GM21515 (cell line): ENCODE measurements at regions not wholly inside any gene's neighbourhood (a gene's known extent, or its start where the extent isn't known, plus 50 kb on each side); places are given as distances from the start of the nearest gene placed in this dataset.
"Not testable (repeated sequence)": the region's sequence is repeated elsewhere in the genome, so short reads cannot be mapped to it uniquely, and the experiment has no call there.

Experiments used
- ATAC-seq: cut with Tn5 transposase; IDR thresholded peaks from one replicate; pipeline ENCODE4 v1.9.1; 2021; ENCODE audit not compliant: unreplicated experiment

DNA sequence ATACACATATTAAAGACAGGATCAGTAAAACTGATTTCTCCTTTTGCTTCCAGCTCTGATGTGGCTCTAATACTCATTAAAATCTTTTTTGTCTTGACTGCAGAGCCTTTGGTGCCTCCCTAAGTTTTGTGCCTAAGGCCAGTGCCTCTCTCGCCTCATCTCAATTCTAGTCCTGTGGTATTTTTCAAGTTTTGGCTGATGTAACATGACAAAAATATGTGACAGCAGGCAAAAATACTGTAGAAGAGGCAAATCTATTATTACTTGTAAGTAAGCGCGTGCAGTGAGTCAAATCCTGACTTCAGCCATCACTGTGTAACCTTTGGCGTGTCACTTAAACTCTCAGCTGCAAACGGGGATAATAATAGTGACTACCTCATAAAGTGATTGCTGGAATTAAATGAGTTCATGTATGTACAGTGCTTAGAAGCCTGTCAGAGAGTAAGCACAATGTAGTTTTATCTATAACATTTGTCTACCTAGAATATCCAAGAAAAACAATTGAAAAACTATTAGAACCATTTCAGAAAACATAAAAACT is 74.0 kb downstream of the MAB21L3 start:
- ATAC-seq = no peak

DNA sequence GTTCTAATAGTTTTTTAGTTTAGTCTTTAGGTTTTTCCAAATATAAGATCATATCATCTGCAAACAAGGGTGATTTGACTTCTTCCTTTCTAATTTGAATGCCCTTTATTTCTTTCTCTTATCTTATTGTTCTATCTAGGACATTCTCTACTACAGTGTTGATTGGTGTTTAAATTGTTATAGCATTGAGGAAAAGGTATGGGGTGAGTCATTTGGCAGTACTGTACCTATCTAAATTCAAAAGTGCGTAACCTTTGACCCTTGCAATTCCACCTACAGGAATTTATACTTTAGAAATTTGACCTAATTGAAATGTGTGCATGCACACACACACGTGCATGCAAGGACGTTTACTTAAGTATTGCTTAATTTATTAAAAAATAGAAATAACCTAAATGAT is 78.3 kb downstream of the MAB21L3 start:
- ATAC-seq = no peak

DNA sequence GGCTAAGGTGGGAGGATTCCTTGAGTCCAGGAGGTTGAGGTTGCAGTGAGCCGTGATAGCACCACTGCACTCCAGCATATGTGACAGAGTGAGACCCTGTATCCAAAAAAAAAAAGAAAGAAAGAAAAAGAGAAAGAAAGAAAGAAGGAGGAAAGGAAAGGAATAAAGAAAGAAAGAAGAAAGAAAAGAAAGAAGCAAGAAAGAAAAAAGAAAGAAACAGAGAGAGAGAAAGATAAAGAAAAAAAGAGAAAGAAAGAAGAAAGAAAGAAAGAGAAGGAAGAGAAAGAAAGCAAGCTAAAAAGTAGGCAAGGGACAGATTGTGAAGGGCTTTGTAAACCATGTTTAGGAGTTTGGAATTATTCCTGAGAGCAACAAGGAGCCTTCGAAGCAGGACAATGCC is 80.1 kb downstream of the MAB21L3 start:
- no peak for ATAC-seq

DNA sequence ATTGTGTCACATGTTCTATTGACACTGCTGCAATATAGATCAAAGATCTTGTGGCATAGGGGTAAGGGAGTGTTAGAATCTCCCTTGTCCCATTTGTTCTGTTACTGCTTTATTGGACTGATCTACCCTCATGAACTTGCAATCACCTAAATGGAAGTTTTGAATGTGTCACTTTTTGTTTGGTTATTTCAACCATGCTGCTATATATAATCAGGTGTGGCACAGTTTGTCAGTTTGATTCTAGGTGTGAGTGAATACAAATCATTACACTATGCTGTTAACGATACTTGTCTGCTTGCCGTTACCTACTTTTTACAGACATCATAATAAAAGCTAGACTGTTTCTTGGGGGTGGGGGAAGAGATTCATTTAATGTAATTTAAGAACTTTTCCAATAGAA is 82.6 kb downstream of the MAB21L3 start:
- no peak for ATAC-seq

DNA sequence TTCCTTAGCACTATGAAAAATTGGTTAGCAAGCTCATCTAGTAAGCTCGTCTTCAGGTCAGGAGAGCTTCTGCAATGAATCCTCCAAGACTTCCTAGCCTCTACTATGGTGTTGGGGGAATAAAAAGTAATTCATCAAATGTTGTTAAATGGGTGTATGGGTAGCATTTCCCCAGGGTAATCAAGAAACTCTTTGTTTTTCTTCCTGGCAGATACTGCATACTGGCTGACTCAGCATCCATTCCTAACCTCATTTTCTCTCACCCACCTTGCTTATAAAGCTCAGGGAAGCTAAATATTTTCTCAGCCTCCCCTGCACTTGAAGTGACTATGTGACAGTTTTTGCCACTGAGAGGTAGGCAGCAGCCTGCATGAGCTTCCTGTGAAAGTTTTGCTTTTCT is 83.4 kb downstream of the MAB21L3 start:
- no peak for ATAC-seq

DNA sequence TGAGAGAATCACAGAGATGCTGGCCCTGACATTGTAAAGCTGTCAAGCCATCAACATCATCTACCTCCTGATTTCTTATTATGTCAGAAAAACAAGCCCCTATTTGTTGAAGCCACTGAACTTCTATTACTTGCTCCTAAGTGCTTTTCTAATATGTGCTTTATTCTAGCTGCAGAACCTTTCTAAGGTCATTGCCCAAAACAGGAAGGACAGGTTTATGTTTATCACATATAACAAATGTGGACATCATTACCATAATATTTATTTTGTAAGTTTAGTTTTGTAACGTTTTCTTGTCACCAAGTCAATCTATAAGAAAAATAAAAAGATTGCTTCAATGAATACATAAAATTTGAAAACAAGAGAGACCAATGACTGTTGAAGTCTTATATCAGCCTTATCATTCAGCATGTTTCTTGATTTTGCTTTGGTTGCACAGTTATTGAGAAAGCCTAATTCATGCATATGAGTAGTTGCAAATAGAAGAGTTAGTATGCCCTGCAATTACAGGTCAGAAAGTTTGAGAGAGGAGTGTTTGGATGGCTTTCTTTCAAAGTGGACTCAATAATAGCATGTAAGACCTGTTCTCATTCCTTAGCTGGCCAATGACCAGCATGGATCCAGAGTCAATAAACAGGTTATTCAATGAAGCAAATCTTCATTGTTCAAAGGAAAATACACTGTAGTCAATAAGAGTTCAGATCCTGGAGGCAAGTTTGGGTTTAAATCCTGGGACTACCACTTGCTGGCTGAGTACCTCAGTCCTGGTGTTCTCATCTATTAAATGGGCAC is 84.1 kb downstream of the MAB21L3 start:
- no peak for ATAC-seq

DNA sequence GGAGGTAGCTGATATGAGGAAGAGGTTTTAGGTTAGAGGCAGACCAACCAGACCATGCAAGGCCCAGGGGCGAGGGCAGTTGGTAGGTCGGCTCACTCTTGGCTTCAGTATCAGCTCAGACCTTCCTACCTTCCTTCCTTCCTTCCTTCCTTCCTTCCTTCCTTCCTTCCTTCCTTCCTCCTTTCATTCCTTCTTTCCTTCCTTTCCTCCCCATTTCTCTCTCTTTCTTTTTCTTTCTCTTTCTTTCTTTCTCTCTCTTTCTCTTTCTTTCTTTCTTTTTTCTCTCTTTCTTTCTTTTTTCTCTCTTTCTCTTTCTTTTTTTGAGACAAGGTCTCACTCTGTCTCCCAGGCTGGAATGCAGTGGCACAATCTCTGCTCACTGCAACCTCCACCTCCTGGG is 89.1 kb downstream of the MAB21L3 start:
- ATAC-seq = not testable (repeated sequence)

DNA sequence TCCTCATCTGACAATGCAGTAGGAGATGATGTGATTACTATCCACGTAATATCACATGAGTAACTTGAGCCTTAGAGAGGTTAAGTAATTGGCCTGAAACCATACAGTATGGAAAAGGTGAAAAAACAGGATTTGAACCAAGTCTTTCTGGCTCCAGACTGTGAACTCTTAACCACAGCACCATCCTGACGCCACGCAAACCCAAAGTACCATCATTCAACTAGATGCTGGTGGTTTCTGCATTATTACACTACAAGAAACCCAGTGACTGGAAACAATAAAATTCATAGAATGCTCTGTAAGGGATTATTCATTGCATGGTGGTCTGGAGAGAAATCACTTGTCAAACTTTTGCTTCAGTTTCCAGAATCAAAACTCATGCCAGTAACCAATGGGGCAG is 90.7 kb downstream of the MAB21L3 start:
- no peak for ATAC-seq

DNA sequence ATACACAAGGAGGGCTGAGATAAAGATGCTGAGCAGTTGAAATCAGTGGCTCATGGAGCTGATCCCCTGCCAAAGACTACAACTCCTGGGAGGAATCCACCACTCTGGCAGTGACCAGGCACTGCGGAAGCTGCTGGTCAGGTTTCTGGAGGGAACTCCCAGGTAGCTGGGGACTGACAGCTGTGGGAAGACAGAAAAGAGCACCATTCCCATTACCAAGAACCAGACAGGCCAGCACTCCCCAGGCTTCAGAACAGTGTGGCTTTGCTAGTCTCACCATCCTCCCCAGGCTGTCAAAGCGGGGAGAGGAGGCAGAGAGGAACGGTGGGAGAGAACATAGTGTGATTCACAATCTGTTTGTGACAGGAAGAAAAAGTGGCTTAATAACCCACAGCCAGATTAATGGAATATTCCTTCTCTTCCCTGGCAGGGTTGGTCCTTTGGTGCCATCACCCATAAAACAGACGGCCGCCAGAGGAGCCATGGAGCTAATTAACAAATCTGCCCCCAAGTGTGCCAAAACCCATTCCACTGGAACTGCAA is 92.1 kb downstream of the MAB21L3 start:
- ATAC-seq = no peak

DNA sequence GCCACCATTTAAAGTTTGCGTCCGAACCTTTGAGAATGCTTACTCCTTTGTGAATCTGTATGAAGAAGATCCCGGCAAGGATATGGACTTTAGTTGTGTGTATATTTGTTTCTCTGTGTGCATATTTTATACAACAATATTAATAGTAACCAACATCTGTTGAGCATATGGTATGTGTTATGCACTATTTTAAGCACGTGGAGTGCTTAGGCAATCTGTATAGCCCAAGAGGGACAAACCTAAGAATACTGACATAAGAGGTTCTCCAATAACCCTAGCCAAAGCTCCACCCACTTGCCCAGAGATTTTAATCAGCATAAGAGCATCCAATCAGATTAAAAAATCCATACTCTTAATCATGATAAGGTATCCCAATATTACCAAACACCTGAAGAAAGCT is 92.7 kb downstream of the MAB21L3 start:
- ATAC-seq = no peak

DNA sequence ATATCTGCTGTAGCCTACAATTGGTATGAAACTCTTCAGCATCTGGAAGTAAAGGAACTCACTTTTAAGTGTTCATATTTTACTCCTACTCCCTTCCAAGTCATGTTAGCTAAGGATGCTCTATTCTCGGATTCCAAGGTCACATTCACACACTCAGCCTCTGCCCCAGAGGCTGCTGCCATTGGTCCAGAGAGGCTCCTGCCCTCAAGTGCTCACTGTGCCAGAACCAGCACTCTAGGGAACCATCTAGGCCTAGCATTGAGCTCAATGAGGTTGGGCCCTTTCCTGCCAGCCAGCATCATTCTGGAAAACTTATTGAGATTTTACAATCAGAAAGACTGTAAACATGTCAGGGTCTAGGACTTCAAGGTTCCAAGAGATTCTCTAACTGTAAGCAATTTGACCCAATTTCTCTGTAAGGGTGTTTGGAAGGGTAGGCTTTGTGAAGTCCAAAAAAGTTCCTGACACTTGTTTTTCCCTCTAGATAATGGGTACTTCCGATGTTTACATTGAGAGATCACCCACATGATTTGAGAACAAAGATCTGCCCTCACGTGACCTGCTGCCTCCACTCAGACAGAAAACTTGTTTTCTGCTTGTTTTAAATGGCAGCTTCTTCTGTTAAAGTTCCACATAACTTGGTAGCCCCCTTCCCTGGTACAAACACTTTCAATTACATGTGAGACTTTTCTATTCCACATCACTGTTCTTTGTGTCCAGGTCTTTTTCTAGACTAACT is 94.9 kb downstream of the MAB21L3 start:
- no peak for ATAC-seq

DNA sequence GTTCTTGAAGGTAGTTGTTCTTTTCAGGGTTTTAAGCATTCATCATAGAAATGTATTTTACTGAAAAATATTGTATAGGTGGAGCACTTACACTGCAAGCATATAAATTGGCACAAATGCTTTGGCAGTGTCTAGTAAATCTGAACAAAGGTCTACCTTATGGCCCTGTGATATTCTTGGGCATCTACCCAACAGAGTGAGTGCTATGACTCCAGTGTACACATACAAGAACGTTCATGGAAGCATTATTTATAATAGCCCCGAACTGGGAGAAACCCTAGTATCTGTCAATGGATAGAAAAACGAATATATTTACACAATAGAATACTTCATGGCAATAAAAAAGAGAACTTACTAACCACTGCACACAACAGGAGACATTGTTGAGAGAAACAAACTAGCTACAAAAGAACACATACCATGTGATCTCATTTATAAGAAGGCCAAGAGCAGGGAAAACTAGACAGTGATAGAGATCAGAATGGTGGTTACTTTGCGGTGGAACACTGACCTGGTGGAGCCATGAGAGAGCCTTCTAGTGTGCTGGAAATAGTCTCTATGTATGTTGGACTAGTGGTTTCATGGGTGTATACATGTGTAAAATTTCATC is 96.0 kb downstream of the MAB21L3 start:
- ATAC-seq = no peak

DNA sequence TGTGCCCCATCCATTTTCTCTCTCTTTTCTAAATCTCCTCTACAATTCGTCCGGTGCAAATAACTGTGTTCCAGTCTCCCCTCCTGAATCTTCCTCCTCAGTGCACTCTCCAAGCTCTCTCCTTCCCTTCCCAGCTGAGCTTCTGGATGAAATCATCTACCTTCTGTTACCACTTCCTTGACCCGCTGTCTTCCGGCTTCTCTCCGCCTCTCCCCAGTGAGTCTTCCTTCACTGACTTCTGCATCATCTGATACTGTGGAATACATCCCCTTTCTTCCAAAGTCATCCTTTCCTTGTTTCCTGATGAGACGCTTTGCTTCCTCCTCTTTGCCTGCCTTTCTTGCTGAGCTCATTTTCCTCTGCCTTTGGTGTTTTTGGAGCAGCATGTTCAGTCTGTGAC is 96.9 kb downstream of the MAB21L3 start:
- no peak for ATAC-seq

DNA sequence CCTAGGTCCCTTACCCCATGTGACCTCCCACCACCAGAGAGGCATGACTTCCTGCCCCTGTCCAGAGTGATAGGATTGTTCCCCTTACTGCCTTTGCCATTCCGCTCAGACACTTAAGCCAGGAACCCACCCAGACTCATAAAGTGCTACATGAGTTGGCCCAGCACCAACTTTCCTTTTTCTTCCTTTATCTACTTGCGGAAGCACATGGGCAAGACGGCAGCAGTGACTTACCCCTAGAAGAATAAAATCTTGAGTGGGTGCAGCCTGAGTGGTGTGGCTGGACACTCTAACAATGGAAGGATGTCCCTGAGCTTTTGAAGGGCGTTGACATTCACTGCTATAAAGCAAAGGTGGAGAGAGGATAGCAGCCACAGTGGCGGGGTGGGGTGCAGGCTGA is 100.1 kb downstream of the MAB21L3 start:
- ATAC-seq = no peak

DNA sequence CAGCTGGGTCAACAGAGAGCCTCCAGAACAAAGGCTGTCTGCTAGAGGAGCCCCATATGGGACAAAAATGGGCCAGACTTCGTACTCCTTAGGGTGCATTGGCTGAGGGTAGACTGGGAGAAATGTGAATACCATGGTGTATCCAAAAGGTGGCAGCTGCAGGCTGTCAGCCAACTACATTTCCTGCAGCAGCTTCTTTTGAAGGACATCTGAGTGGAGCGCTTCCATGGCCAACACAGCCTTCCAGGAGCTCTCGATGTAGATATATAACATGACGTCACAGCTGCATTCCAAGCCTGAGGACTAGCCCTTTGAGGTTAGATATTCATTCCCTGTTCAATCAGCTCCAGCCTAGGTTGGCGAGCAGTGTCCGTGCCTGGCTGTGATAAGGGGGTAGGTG is 107.7 kb downstream of the MAB21L3 start:
- no peak for ATAC-seq

DNA sequence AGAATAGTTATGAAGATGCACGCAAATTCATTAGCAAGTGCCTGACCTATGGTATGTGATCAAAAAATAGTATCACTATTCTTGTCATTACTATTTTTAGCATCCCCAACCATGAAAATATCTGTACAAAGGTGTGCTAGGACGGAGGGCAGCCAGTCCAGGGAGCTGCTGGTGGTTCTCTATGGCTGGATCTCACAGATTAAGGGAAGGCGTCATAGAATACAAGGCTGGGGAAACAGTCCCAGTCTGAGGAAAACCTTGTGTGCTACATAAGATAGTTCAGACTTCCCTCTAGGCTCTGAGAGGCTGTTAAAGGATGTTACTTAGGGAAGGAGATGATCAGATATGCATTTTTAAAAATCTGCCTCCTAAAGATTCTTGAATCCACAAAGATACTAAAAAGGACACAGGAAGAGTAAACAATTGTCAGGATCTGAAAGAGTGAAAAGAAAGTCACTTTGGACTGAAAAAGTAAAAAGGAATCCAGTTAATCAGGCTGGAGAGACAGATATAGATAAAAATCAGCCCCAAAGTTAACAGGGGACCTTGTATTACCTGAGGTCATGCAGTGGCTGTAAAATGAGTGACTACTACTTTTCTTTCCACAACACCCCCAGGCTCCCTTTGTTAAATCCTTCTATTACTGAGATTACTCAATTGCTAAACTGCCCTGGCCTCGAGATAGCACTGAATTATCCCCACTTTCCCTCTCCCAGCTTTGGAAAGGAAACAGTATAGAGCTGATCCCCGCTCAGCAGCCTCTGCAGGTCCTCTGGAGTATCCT is 108.6 kb downstream of the MAB21L3 start:
- no peak for ATAC-seq

DNA sequence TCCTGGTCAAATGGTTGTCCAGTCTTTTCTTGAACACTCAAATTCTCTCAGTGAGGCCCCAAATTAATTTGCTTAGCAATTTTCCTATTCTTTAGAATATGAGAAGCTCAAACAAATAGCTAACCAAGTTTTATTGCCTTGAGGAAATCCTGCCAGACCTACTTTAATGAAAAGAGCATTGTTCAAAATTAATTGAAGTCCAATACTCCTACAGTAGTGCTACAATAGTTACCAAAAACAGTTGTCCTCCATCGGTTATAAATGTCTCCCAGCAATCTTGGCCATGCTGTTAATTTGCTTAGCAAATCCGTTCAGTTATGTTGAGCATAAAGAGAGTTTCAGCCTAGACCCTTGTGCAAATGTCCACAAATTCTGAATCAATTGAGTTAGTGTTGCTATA is 112.9 kb downstream of the MAB21L3 start:
- ATAC-seq = no peak

DNA sequence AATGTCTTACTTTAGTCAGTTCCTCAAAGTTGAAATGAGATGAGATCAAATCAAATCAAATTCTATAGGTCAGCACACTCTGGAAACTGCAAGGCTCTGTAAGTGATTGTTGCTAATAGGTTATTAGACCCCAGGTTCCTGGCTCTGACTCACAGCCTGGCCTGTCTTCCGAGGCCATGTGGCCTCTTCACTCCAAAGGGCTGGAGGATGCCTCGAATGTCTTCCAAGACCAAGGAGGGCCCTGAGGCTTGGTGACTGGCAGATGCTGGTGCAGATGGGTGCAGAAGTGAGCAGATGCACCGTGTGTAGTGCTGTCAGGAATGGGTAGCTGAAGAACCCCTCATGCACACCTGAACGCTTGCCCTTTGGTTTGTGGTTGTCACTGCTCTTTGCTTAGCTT is 113.4 kb downstream of the MAB21L3 start:
- no peak for ATAC-seq

DNA sequence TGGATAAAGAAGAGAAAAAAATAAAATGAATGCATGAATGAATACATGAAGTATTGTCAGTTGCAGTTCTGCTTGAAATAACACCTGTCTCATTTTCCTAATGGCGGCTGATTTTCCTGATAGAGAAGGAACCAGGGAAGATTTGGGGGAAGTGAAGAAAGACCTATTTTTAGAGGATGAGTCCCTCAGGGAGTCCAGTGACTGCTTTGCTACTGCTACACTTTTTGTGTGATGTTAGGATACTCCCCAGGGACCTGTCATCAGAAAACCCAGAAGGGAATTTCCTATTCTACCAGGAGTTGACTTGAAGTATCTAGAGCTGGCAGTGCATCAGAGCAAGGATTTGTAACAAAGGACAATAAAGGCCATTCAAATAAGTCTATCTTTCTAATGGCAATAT is 114.8 kb downstream of the MAB21L3 start:
- ATAC-seq = no peak

DNA sequence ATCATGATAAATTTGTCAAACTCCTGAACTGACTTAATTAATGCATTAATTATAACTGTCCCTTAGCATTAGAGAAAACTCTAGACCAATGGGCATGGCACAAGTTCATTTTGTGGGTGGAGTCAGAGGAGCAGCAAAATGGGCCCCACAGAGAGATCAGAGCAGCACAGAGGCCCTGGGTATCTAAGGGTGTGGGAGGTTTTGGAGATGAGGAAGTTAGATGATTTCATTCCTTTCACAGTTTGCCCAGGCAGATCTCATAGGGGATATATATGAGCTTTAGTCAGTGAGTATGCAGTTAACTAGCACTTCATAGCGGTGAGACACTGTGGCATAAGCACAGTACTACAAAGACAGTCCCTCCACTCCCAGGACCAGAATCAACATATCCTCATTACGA is 117.3 kb downstream of the MAB21L3 start:
- no peak for ATAC-seq

DNA sequence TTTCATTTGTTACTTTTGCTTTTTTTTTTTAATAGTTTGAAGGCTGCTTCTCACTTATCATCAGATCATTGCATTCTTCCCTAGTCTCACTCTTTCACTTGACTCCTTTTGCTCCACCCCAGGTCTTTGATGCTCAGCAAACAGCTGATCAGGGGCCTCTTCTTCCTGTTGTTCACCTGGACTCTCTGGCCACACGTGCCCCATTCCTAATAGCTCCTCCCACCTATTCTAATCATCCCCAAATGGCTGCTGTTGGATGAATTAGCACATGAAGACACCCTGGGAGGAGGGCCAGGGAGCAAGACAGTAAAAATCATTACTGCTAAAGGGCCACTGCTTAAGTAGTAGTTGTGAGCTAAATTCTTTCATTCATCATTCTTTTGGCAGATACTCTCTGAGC is 119.5 kb downstream of the MAB21L3 start:
- ATAC-seq = no peak
